HG03342 (cell line): ENCODE measurements at regions not wholly inside any gene's neighbourhood (a gene's known extent, or its start where the extent isn't known, plus 50 kb on each side); places are given as distances from the start of the nearest gene placed in this dataset.

Source experiments
- ATAC-seq: cut with Tn5 transposase; IDR thresholded peaks from one replicate; pipeline ENCODE4 v1.9.1; 2021; ENCODE audit warnings: mild to moderate bottlenecking, moderate library complexity; ENCODE audit not compliant: unreplicated experiment

- no peak for ATAC-seq
These were observed 370.0 kb upstream of the SPRED2 start for GRCh38 chr2:65802298-65802942.

GRCh38 chr2:65800998-65801397, 368.6 kb upstream of the SPRED2 start:
- ATAC-seq, result no peak

DNA sequence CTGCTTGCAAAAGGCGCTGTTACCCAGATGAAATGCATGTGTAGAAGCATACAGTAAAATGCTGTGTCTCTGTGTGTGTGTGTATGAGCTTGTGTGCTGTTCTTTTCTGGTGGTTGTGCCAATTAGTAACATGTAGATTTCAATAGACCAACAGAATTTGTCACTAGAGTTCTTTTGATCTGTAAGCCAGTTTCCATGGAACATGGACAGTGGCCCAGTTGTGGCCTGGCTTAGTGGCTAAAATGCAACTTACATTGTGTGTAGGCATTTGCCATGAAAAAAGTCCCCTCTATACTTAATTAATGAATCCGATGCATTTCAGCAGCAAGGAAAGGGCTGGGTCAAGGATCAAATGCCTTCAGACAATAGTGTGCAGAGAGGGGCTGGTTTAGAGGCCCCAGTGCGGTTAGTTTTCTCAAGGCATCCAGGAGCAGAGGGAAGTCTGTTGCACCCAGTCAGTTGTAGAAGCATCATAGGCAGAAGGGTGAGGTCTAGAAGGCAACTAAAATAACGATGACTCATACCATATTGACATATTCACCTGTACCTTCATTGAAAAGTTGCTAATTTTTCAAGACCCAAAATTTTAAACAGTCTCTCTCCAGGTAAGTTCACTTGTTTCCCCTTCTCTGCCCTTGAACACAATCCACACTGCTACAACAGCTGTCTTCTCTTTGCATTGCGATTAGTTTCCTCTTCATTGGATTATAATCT, 366.9 kb upstream of the SPRED2 start:
- ATAC-seq, result no peak

DNA sequence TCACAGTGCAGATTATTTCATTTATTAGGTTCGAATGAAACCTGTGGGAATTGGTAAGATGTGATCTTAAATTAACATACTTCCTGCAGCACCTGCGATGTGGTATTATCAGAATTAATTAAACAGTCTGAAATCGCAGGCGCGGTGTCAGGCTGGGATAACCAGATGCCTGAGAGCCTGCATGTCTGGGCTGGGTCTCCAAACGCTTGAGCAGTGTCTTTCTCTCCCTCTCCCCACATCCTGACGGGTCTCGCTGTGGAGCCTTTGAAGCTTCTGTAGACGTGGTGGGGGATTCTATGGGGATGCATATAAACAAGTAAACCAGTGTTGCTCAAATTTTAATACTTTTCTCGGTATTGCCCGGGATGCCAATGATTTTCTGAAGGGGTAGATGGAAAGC, 366.2 kb upstream of the SPRED2 start:
- no peak for ATAC-seq

- no peak for ATAC-seq
These were observed 362.6 kb upstream of the SPRED2 start for GRCh38 chr2:65794994-65795393.

DNA sequence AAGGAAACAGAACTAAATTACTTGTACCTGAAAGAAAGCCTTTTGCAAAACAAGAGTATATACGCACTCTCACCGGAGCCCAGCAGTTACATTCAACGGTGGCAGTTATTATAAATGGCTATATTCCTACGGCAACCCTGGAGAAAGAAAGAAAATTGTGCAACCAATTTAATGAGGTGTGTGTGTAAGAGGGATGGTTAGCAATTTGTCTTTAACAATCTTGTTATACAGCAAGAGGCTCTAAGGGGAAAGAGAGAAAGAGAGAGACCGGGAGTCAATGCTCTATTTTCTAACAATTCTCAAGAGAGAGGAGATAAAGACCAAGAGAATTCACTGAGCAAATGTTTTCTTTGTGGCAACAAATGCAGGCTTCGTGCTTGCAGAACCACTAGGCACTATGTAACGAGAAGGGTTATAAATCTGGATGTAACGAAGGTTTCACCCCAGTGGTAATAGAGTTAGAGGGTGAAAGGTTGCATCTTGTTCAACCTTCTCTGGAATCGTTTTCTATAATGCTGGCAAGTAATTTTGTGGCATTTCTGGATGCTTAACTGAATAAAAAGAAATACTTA, 359.1 kb upstream of the SPRED2 start:
- no peak for ATAC-seq

- no peak for ATAC-seq
These were observed 358.2 kb upstream of the SPRED2 start for GRCh38 chr2:65790676-65790935.

- no peak for ATAC-seq
These were observed 357.7 kb upstream of the SPRED2 start for GRCh38 chr2:65789923-65790675.

DNA sequence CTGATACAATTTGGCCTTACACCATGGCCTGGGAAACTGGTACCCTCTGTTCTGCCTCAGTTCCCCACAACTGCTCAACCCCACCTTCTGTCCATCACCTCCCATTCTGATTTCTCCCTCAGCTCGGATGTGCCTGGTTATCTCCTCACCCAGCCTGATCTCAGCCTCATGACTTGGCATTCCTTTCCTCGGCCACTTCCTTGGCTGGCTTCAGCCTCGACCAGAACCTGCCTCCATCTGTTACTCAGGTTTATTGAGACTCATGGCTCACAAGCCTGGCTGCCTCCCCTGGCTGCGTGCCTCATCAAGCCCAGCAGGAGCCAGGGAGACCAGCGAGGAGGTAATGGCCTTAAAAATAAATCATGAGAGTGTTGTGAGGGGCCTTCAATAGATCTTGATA, 356.2 kb upstream of the SPRED2 start:
- no peak for ATAC-seq

DNA sequence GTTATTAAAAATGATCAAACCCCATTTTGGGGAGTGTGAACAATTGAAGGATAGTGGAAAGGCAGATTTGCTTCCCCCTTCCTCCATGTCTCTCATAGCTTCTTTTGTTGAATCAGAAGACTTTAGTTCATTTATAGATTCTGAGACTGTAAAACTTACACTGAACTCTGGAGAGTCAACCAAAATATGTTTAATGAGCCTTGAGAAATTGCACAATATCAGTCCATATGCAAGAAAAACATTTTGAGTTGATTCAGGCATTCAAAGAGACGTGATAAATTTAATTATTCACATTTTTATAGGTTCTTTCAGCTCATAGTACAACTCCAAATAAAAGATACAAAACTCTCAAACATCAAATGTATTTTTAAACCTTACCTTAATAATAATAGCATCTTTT, 354.4 kb upstream of the SPRED2 start:
- ATAC-seq, result no peak

DNA sequence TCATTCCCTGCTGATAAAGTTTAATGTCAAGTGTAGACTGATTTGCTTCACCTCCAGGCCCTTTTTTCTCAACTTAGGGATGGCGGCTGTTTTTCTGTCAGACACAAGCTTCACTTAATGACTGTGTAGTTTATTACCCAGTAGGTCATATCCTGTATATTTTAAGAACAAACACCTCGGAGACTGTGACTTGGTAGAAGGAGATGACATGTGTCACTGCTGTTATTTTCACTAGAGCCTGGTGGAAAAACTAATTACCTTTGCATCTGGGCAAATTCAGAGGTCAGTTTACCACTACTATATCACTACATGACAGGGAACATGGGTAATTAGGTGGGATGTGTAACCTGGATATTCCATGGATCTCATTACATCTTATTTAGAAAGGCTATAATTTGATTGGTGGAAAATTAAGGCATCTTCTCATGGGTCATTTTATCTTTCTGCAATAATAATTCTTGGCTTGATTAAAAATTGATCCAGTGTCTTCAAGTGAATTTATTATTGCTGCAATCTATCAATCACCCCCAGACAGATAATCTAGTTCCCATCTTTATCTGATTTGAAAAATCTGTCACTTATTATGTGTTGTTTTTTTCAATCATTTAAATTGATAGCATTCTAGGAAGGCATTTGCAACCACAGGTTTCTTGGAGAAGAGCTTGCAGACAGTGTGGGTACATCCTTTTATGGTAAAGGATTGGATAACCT, 353.8 kb upstream of the SPRED2 start:
- ATAC-seq, result no peak

DNA sequence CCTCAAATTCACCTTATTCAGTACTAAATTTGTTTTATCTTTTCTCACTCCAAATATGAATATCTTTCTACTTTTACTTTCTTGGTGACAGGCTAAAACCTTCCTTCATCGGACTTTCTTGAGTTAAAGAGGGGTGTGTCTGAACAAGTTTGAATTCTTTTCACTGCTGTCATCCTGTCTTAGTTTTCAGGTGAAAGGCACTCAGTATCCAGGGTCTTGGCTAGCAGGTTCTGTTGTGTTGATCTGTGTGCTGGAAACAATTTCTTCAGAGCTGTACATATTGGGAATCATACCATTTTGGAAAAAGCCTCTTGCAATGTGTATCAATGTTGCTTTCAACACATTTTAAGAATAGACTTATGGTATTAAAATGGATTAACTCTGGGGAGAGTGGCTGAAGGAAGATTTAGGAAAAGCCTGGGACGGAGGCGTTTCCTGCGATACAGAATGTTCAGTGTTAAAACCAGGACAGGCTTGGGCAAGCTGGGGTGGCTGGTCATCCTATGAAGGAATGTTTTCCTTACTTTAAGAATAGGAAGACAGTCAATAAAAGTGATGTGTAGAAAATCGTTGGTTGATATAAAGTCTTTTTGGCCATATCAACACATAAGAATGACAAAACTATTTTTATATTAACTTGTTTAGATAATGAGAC, 350.7 kb upstream of the SPRED2 start:
- ATAC-seq, result no peak

DNA sequence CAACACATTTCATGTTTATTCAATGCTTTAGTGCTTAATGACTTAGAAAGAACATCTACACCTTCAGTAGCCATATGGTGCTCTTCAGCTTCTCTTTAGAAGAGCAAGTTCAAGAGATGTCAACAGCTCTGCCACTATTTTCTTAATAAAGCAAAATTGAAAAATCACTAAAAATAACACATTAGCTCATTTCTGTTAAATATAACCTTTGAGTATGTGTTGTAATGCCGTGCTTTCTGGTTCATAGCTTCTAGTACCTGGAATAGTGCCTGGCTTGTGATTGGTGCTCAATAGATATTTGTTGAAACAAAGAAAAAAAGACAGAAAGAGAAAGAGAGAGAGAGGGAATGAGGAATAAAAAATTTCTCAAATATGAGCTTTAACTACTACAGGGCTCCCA, 349.8 kb upstream of the SPRED2 start:
- ATAC-seq, result no peak

- ATAC-seq, result no peak
These were observed 349.4 kb upstream of the SPRED2 start for GRCh38 chr2:65781756-65782155.

DNA sequence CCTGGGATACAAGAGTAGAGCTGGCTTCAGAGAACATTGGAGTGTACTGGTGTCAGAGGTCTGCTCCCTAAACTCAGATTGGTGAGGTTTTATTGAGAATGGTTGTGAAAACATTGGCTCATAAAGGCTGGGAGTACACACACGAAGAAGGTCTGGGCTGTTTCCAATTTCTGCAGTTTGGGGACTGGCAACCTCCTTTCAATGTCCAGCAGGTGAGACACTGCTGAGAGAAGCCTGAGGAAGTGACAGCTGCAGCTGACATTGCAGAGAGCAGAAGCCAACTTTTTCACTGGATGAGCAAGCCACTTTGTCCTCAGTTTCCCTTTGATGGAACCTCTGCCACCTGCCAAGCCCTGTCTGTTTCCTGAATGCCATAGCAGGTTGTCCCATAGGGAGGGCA, 346.6 kb upstream of the SPRED2 start:
- no peak for ATAC-seq

GRCh38 chr2:65778137-65778536, 345.7 kb upstream of the SPRED2 start:
- ATAC-seq, result no peak

- ATAC-seq, result no peak
These were observed 343.4 kb upstream of the SPRED2 start for GRCh38 chr2:65775839-65776238.

DNA sequence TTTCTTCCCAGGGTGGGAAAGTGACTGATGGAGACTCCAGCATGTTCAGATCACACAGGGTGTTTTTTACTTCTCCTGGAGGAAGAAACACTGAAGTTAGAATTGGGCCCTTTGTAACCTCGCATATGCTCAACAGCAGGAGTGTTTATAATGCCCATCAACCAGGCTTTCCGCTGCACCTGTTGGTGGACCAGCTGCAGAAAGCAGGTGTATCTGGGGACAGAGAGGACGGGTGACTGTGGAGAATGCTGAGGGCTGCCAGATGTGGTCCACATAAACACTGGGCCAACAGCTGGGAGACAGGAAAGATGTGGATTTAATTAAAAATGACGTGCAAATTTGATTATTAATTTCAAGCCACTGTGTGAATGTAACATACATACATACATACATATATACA, 335.5 kb upstream of the SPRED2 start:
- ATAC-seq, result no peak

DNA sequence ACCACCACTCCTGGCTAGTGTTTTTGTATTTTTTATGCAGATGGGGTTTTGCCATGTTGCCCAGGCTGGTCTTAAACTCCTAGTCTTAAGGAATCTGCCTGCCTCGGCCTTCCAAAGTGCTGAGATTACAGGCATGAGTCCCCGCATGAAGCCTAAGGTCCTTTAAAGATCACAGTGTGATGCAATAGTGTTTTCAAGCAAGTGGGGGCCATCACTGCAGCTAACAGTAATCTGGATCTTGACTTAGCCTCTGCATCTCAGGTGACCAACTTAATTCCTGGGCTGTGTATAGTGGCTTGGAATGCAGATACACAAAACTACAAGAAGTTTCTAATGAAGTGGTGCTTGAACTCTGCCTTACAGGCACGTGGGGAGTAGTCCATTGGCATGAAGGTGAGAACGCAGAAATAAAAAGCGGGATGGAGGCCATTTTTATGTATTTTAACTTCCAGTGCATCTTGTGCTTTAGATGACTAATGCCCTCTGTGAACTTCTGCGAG, 334.4 kb upstream of the SPRED2 start:
- ATAC-seq, result no peak

DNA sequence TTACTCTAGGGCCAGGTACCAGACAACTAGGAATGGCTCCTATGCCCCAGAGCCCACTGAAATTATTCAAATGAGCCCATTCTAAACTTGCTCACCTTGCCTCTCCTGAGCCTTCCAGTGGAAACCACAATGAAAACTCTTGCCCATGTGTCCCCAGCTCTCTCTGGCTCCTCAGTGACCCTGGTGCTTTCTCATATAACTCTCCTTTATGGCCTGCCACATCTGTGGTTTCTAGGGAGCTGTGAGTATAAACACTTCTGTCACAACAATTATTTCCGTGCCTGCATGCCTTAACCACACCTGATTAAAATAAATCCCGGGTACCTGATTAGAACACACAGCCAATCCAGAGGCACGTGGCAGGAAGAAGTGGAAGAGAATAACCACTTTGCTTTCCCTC, 333.0 kb upstream of the SPRED2 start:
- no peak for ATAC-seq

GRCh38 chr2:65762068-65762467, 329.7 kb upstream of the SPRED2 start:
- no peak for ATAC-seq
